H1 (cell line): ENCODE measurements at regions not wholly inside any gene's neighbourhood (a gene's known extent, or its start where the extent isn't known, plus 50 kb on each side); places are given as distances from the start of the nearest gene placed in this dataset.

Experiments used
- CREB1 ChIP-seq: IDR thresholded peaks from 2 replicates; pipeline ENCODE4 v1.6.1; 2012; ENCODE audit warnings: inconsistent platforms
- CTCF ChIP-seq, 3 experiments: IDR thresholded peaks; 1 replicate in 2 of 3; 2 replicates in 1 of 3; pipeline versions ENCODE4 v1.5.1 to v1.6.1; 2011; ENCODE audit warnings: low read length in 3 of 3, mild to moderate bottlenecking in 3 of 3, inconsistent platforms in 2 of 3, low read depth in 1 of 3, moderate library complexity in 1 of 3; ENCODE audit not compliant: insufficient read depth in 1 of 3; ENCODE audit errors: control extremely low read depth in 1 of 3
- EZH2 ChIP-seq: fragments of 200-600 bp; sonication (generic); IDR thresholded peaks from 2 replicates; pipeline ENCODE4 v1.7.1; 2012; ENCODE audit warnings: low read depth, mild to moderate bottlenecking, moderate library complexity, low read length, inconsistent platforms; ENCODE audit not compliant: severe bottlenecking
- GTF2F1 ChIP-seq: IDR thresholded peaks from 2 replicates; pipeline ENCODE4 v1.6.1; 2012; ENCODE audit warnings: low read depth, low read length, improper control_type of control experiment, borderline replicate concordance
- HDAC2 ChIP-seq, 2 experiments: fragments of 300-600 bp in 1 of 2; sonication (generic) in 1 of 2; IDR thresholded peaks; 2 replicates each; pipeline ENCODE4 v1.6.1; 2011 to 2012; ENCODE audit warnings: low read depth in 2 of 2, low read length in 2 of 2, mild to moderate bottlenecking in 2 of 2, moderate library complexity in 2 of 2, borderline replicate concordance in 1 of 2, inconsistent platforms in 1 of 2
- KDM1A ChIP-seq: fragments of 200-600, 300-600 bp; sonication (generic); IDR thresholded peaks from 2 replicates; pipeline ENCODE4 v1.7.1; 2016; ENCODE audit warnings: mild to moderate bottlenecking, low read length, borderline replicate concordance
- KDM4A ChIP-seq: IDR thresholded peaks from one replicate; pipeline ENCODE4 v1.7.1; 2012; ENCODE audit warnings: low read depth, mild to moderate bottlenecking, moderate library complexity, low read length, inconsistent platforms; ENCODE audit not compliant: severe bottlenecking
- MAX ChIP-seq: IDR thresholded peaks from 2 replicates; pipeline ENCODE4 v1.6.1; 2012; ENCODE audit warnings: inconsistent platforms
- POLR2A ChIP-seq, 2 experiments: IDR thresholded peaks; 1 replicate in 1 of 2; 2 replicates in 1 of 2; pipeline ENCODE4 v1.6.1; 2011; ENCODE audit warnings: low read depth in 2 of 2, low read length in 2 of 2, mild to moderate bottlenecking in 2 of 2; ENCODE audit errors: control extremely low read depth in 1 of 2
- POLR2AphosphoS5 ChIP-seq: IDR thresholded peaks from 2 replicates; pipeline ENCODE4 v1.6.1; 2011; ENCODE audit warnings: low read depth, low read length
- RAD21 ChIP-seq, 2 experiments: IDR thresholded peaks in 1 of 2; conservative IDR thresholded peaks in 1 of 2; 2 replicates each; pipeline ENCODE4 v1.6.1; 2011; ENCODE audit warnings: low read depth in 2 of 2, low read length in 2 of 2, improper control_type of control experiment in 1 of 2, inconsistent platforms in 1 of 2, mild to moderate bottlenecking in 1 of 2, moderate library complexity in 1 of 2
- RBBP5 ChIP-seq: IDR thresholded peaks from 2 replicates; pipeline ENCODE4 v1.7.1; 2012; ENCODE audit warnings: low read depth, mild to moderate bottlenecking, inconsistent platforms, low read length, moderate library complexity, borderline replicate concordance
- SIRT6 ChIP-seq: IDR thresholded peaks from one replicate; pipeline ENCODE4 v1.7.1; 2012; ENCODE audit warnings: low read length, inconsistent platforms
- SP1 ChIP-seq: IDR thresholded peaks from 2 replicates; pipeline ENCODE4 v1.6.1; 2011; ENCODE audit warnings: low read depth, low read length

- TF ChIP-seq CTCF (IDR thresholded peaks at IDR 0.05; ENCODE audit: control extremely low read depth in 1 of 3, insufficient read depth in 1 of 3, low read depth in 1 of 3, low read length in 3 of 3) (no peak), POLR2A (IDR thresholded peaks at IDR 0.05; ENCODE audit: control extremely low read depth in 1 of 2, low read depth in 2 of 2, low read length in 2 of 2) (no peak), SIRT6 (no peak), RBBP5 (no peak), POLR2AphosphoS5 (no peak), CREB1 (no peak), SP1 (no peak), KDM1A (no peak), KDM4A (no peak), GTF2F1 (no peak), MAX (no peak), EZH2 (no peak), RAD21 (IDR thresholded peaks at IDR 0.05 in 1 of 2, conservative IDR thresholded peaks at IDR 0.05 in 1 of 2; ENCODE audit: low read depth in 2 of 2, low read length in 2 of 2) (no peak), HDAC2 (IDR thresholded peaks at IDR 0.05; ENCODE audit: borderline replicate concordance in 1 of 2, low read depth in 2 of 2, low read length in 2 of 2) (no peak)
Measured at GRCh38 chr2:3956892-3957291, 253.5 kb downstream of the DCDC2C start.
